ENCODE measurements at regions not wholly inside any gene's neighbourhood (a gene's known extent, or its start where the extent isn't known, plus 50 kb on each side); places are given as distances from the start of the nearest gene placed in this dataset.

DNA sequence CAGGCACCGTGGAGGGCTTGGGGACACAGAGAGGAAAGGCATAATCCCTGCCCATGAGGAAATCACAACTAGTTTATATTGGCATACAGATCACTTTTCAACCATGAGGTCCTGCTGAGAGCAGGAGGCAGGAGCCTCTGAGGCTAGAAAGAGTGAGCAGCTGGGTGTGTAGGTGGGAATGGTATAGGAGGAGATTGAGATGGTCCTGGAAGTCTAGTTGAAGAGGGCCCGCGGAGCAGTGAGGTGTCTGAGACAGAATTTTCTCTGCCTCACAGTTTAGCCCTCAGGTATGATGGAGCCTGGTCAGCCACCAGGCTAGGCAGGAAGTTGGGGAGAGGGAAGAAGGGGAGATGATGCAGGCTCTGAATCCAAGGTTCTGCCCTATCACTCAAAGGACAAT, 54.7 kb upstream of the JDP2 start:
- TF ChIP-seq CTCF (conservative IDR thresholded peaks at IDR 0.05) (no peak), ZFX (IDR thresholded peaks at IDR 0.05) (no peak)

Data from C4-2B (cell line).